KBM-7 (cell line): ENCODE measurements at regions not wholly inside any gene's neighbourhood (a gene's known extent, or its start where the extent isn't known, plus 50 kb on each side); places are given as distances from the start of the nearest gene placed in this dataset.
"Not testable (repeated sequence)": the region's sequence is repeated elsewhere in the genome, so short reads cannot be mapped to it uniquely, and the experiment has no call there.

Experiments
- DNase-seq: peaks from one replicate; pipeline ENCODE4 v3.0.0-alpha.2; 2015
- in situ Hi-C: fragments of 300-500 bp; cut with MboI; formaldehyde crosslinking; loops from 2 replicates; pipeline ENCODE4 v1.14.3; 2020; ENCODE audit warnings: low sequenced_read_pairs, low pct_unique_long_range_greater_than_20kb, mixed read lengths

DNA sequence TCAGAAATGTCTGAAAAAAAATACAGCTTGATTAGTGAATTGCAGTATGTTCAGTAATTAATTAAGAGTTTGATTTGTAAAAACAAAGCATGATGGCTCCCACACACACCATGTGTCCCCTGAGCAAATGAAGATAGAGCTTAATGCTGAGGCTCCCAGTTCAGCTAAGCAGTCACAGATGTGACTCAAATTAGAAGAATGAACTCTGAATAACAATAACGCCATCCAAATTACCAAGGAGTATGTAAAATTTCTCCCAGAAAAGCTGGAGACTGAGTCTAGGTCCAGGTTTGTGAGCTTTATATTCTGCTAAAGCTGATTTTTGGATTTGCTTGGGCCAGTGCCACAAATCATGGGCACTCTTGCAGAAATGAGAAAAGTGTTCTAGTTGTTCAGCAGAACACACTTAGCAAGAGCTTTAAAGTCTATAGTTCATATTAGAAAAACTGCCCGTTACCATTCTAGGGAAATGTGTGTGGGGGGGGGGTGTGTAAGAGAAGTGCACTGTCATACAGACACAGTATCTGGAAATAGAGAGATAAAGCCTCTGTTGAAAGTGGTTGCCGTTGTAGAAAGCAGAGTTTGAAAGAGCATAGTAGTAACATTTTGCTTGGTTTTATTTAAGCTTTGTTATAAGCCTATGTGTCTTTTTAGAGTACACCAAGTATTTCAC, 253.1 kb downstream of the BCAT1 start:
- in situ Hi-C loops: no loop called here

GRCh38 chr12:24695103-24695502, 253.8 kb downstream of the BCAT1 start:
- in situ Hi-C loops: no loop called here
- DNase-seq: no peak

More for the DNA sequence above, 253.1 kb downstream of the BCAT1 start:
- no peak for DNase-seq

- in situ Hi-C loops: no loop called here
- DNase-seq: no peak
Measured at GRCh38 chr12:24688601-24689000, 260.3 kb downstream of the BCAT1 start.

DNA sequence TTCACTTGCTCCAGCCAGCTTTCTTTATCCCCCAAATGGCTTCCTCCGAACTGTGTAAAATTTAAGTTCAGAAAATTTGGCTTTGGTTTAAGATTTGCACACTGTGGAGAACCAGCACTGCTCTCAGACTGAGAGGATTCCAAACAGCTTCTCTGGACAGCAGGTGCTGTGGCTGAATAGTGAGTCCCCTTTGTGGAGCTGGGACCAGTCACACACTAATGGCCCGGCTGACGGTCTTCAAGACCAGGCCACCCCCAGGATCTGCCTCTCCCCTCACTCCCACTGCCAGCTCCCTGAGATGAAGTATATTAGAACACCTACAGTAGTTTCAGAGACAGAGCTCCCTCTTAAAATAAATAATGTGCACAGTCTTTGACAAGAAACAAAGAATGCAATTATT, 267.3 kb downstream of the BCAT1 start:
- in situ Hi-C loops: no loop called here
- no peak for DNase-seq

GRCh38 chr12:24679126-24679525, 269.8 kb downstream of the BCAT1 start:
- in situ Hi-C loops: no loop called here

GRCh38 chr12:24678436-24678835, 270.5 kb downstream of the BCAT1 start:
- in situ Hi-C loops: no loop called here
- DNase-seq: no peak

More at GRCh38 chr12:24679126-24679525, 269.8 kb downstream of the BCAT1 start:
- DNase-seq: no peak

DNA sequence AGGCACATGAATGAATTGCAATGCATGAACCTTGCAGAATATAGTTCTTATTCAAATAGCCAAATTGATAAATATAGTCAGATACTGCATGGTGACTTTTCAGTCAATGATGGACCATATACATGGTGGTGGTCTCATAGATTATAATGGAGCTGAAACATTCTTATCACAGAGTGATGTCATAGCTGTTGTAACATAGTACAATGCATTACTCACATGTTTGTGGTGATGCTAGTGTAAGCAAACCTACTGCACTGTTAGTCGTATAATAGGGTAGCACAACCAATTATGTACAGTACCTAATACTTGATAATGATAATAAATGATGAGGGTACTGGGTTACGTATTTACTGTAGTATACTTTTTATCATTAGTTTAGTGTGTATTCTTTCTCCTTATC, 280.3 kb downstream of the BCAT1 start:
- DNase-seq: no peak
- in situ Hi-C loops: no loop called here

- in situ Hi-C loops: no loop called here
- DNase-seq: no peak
Measured at GRCh38 chr12:24664161-24664880, 284.6 kb downstream of the BCAT1 start.

DNA sequence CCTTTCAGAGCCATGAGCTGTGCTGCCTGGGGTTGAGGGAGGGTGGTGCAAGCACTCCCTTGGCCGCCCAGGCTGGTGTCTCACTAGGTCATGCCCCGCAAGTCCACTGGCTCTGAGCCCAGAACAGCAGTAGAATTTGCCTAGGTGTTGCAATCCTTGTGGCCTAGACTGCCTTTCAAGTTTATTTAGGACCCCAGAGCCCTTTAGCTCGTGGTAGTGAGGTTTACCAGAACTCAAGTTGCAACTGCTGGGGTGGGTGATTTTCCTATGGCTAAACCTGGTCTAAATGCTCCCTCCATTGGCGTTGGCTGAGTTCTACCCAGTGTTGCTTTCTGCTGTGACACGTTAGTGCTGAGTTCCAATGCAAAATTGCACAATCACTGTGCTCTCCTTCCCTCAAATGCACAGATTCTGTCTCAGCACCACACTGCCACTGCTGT, 287.2 kb downstream of the BCAT1 start:
- in situ Hi-C loops: no loop called here
- no peak for DNase-seq

- no peak for DNase-seq
- in situ Hi-C loops: no loop called here
Measured at GRCh38 chr12:24659016-24659415, 289.9 kb downstream of the BCAT1 start.

- DNase-seq, in situ Hi-C loops: not testable (repeated sequence)
Measured at GRCh38 chr12:24654344-24654743, 294.6 kb downstream of the BCAT1 start.

DNA sequence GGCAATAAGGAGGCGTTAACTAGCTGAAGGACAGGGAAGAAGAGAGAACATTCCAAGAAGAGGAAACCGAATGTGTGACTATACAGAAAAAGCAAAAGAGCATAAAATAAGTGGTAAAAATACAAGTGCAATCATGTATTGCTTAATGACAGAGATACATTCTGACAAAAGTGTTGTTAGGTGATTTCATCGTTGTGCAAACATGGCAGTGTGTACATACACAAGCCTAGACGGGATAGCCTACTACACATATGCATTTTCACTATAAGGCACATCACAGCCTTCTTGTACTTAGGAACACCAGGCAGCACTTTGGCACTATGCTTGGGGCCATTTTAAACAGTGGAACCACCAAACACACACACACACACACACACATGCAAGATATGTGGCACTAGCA, 299.3 kb downstream of the BCAT1 start:
- no peak for DNase-seq
- in situ Hi-C loops: no loop called here

GRCh38 chr12:24649209-24649608, 299.7 kb downstream of the BCAT1 start:
- DNase-seq: no peak
- in situ Hi-C loops: no loop called here

- DNase-seq: no peak
- in situ Hi-C loops: no loop called here
Measured at GRCh38 chr12:24645254-24645653, 303.6 kb downstream of the BCAT1 start.

DNA sequence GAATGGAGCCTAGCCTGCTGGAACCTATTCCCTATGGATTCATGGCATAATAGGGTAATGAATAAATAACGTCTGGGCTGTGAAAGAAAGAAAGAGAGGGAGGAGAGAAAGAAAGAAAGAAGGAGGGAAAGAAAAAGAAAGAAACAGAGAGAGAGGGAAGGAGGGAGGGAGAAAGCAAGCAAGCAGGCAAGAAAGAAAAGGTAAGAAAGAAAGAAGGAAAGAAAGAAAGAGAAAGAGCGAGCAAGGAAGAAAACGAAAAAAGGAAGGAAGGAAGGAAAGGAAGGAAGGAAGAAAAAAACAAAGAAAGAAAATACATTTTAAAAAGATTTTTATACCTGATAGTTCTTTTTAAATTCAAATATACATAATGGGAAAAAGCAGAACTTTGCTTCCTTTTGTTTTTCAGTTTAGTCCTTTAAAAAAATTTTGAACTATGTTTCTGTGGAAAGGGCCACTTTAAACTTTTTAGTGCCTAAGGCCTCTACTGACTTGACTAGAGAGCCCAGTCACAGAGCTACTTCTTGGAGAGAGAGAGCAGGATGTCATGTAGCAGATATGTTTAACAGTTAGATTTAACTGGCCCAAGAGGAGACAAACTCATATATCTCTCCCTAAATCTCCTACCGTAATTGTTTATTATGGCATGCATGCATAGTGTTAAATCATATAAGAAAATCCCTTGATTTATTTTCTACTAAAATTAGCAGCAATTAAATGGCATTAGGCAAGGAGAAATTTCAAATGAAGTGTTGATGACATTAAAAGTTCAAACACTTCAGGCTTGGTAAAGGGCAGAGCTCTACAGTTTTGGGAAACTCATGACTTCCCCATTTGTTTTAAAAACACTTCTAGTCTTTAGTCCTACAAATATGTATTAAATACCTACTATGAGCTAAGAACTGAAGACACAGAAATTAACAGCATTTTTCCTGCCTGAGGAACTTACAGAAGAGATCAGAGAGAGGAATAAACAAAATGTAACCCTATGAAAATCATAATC, 305.5 kb downstream of the BCAT1 start:
- in situ Hi-C loops: no loop called here
- no peak for DNase-seq

- DNase-seq: no peak
- in situ Hi-C loops: no loop called here
Measured at GRCh38 chr12:24639641-24640040, 309.3 kb downstream of the BCAT1 start.

DNA sequence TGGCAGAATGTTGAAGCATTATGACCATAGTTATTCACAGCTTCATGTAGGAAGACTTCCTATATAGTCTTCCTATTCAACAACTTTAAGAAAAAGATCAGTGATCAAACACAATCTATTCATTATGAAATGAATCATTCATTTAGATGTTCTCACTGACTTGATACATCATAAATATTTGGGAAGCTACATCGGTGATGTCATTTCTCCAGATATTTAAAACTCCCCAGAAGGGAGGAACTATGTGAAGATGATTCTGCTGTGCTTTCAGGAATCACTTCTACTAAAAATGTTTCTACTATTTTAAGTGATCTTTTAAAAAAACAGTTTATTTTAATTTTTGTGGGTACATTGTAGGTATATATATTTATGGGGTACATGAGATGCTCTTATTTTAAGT, 316.4 kb downstream of the BCAT1 start:
- in situ Hi-C loops: no loop called here
- DNase-seq: no peak

DNA sequence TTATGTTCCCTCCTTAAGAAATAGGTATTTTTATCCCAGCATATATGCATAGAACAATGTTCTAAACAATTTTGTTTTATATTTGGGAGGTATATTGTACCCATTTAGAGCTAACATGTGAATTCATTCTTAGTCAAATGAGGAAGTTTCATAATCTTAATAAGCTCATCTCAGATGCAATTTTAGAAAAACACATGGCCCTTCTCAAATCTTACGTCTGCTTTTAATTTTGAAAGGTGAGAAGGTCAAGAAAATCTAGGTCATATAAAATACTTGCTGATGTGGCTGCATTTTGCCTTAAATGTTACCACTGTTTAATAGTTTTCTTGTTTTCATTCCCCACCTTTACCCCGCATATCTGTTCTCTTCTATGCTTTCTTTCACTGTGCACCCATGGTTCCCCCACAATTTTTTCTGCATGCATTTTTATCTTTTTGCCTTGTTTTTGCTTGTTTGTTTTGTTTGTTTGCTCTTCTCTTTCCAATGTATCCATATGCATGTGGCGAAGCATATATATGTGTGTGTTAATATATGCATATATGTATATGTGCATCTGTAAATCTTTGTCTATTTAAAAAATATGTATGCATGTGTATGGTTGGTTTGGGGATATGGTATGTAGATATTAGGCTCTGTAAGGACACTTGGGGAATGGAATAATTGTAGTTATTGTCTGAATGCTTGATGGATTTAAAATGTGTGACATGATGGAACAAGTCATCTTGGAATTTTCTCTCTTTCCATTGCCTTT, 317.1 kb downstream of the BCAT1 start:
- in situ Hi-C loops: no loop called here
- no peak for DNase-seq

DNA sequence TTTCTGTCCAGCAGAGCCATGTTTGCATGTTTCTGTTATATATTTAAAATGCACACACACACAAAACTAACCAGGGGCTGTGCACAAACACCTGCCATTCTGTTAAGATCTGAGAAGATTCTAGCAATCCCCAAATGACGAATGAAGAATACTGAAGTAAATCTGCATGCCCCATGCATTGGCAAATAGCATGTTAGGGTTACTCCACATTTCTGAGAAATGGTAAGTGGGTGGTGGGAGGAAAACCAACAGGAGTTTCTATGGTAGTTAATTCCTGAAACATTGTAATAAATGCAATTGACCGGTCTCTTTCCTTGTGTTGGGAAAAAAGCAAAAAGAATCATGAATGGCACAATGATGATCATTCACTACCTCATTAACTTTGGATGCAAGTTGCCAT, 318.0 kb downstream of the BCAT1 start:
- DNase-seq: no peak
- in situ Hi-C loops: no loop called here
